MM.1S (cell line): ENCODE measurements at regions not wholly inside any gene's neighbourhood (a gene's known extent, or its start where the extent isn't known, plus 50 kb on each side); places are given as distances from the start of the nearest gene placed in this dataset.
"Not testable (repeated sequence)": the region's sequence is repeated elsewhere in the genome, so short reads cannot be mapped to it uniquely, and the experiment has no call there.

Source experiments
- EZH2 ChIP-seq: fragments of 300-600 bp; sonication (generic); optimal IDR thresholded peaks from 2 replicates; pipeline ENCODE3; 2017; ENCODE audit warnings: low read depth, mild to moderate bottlenecking, antibody characterized with exemption, low read length, mixed read lengths
- EZH2phosphoT487 ChIP-seq: fragments of 300-600 bp; sonication (generic); IDR thresholded peaks from 2 replicates; pipeline ENCODE4 v1.6.1; 2018; ENCODE audit warnings: antibody characterized with exemption, low read length
- TF ChIP-seq, protein P1 (sequence below): fragments of 300-600 bp; sonication (generic); IDR thresholded peaks from 2 replicates; pipeline ENCODE4 v1.5.1; 2016; ENCODE audit warnings: antibody characterized with exemption, low read length, mixed read lengths

DNA sequence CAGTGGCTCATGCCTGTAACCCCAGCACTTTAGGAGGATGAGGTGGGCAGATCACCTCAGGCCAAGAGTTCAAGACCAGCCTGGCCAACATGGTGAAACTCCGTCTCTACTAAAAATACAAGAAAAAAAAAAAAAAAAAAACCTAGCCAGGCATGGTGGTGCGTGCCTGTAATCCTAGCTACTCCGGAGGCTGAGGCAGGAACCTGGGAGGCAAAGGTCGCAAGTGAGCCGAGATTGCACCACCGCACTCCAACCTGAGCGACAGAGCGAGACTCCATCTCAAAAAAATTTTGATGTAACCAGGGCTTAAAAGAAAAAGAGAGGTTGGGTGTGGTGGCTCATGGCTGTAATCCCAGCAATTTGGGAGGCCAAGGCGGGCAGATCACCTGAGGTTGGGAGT, 66.4 kb upstream of the PRR5 start:
- TF ChIP-seq, protein P1, sequence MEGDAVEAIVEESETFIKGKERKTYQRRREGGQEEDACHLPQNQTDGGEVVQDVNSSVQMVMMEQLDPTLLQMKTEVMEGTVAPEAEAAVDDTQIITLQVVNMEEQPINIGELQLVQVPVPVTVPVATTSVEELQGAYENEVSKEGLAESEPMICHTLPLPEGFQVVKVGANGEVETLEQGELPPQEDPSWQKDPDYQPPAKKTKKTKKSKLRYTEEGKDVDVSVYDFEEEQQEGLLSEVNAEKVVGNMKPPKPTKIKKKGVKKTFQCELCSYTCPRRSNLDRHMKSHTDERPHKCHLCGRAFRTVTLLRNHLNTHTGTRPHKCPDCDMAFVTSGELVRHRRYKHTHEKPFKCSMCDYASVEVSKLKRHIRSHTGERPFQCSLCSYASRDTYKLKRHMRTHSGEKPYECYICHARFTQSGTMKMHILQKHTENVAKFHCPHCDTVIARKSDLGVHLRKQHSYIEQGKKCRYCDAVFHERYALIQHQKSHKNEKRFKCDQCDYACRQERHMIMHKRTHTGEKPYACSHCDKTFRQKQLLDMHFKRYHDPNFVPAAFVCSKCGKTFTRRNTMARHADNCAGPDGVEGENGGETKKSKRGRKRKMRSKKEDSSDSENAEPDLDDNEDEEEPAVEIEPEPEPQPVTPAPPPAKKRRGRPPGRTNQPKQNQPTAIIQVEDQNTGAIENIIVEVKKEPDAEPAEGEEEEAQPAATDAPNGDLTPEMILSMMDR, result not testable (repeated sequence)
- not testable (repeated sequence) for TF ChIP-seq EZH2, EZH2phosphoT487
